Endothelial cell of umbilical vein (primary cell): ENCODE measurements at regions not wholly inside any gene's neighbourhood (a gene's known extent, or its start where the extent isn't known, plus 50 kb on each side); places are given as distances from the start of the nearest gene placed in this dataset.

ENCODE experiments used
- BruUV-seq: library from RNA; stranded (reverse); fragments of 400-500 nt; replicated peaks from 2 replicates; lab custom pipeline; 2021; lab: Mats Ljungman, UMichigan
- CTCF ChIA-PET: fragments of 300-600, 350-600 bp; sonication (Branson Sonifier 250); formaldehyde crosslinking; loops from one replicate; lab custom pipeline; 2021; ENCODE audit warnings: antibody characterized with exemption, inconsistent platforms; lab: Charles Lee
- POLR2A ChIA-PET: fragments of 300-600, 350-600 bp; sonication (Branson Sonifier 250); formaldehyde crosslinking; loops from one replicate; lab custom pipeline; 2021; ENCODE audit warnings: antibody characterized with exemption, inconsistent platforms; lab: Charles Lee
- DNase-seq: peaks from one replicate; pipeline ENCODE4 v3.0.0-alpha.2; 2011; ENCODE audit warnings: low read depth, low spot score
- FAIRE-seq: peaks from 2 replicates; lab custom pipeline; 2011; peaks lifted over from hg19 to GRCh38; lab: Jason Lieb, UNC
- H2AFZ ChIP-seq: 2 replicates; pipeline ENCODE4 v1.6.0; 2012; ENCODE audit warnings: low read depth, low read length, control low read depth, inconsistent platforms
- H3K27ac ChIP-seq: 2 replicates; pipeline ENCODE4 v1.5.1; 2011; ENCODE audit warnings: low read depth, mild to moderate bottlenecking, control low read depth, low read length, moderate library complexity; ENCODE audit not compliant: insufficient read depth
- H3K27me3 ChIP-seq, 2 experiments: 2 replicates each; pipeline versions ENCODE4 v1.6.0 to v1.6.1; 2011; ENCODE audit warnings: low read length in 2 of 2, mixed read lengths in 1 of 2; ENCODE audit not compliant: control insufficient read depth in 2 of 2, insufficient read depth in 2 of 2
- H3K36me3 ChIP-seq, 2 experiments: 2 replicates in 1 of 2; 3 replicates in 1 of 2; pipeline ENCODE4 v1.5.1; 2011; ENCODE audit warnings: low read length in 2 of 2, mild to moderate bottlenecking in 1 of 2, moderate library complexity in 1 of 2; ENCODE audit not compliant: control insufficient read depth in 2 of 2, insufficient read depth in 2 of 2; ENCODE audit errors: extremely low read depth in 1 of 2
- H3K4me1 ChIP-seq: 3 replicates; pipeline ENCODE4 v1.5.1; 2011; ENCODE audit warnings: mild to moderate bottlenecking, low read length; ENCODE audit not compliant: control insufficient read depth, insufficient read depth; ENCODE audit errors: extremely low read depth
- H3K4me2 ChIP-seq: 2 replicates; pipeline ENCODE4 v1.6.1; 2011; ENCODE audit warnings: low read length, control low read depth, mixed read lengths; ENCODE audit not compliant: insufficient read depth
- H3K4me3 ChIP-seq, 3 experiments: fragments of 200-600 bp in 1 of 3; sonication (generic), shearing (Covaris generic) in 1 of 3; replicated peaks in 1 of 3; 2 replicates each; pipeline ENCODE4 v1.5.1; 2011 to 2016; ENCODE audit warnings: control low read depth in 3 of 3, low read length in 3 of 3, mild to moderate bottlenecking in 2 of 3, inconsistent platforms in 1 of 3, low read depth in 1 of 3, moderate library complexity in 1 of 3; ENCODE audit not compliant: insufficient read depth in 1 of 3
- H3K79me2 ChIP-seq: 2 replicates; pipeline ENCODE4 v1.6.0; 2012; ENCODE audit warnings: low read length, inconsistent platforms; ENCODE audit not compliant: control insufficient read depth, insufficient read depth
- H3K9ac ChIP-seq: replicated peaks from 2 replicates; pipeline ENCODE3; 2011; ENCODE audit warnings: low read length, control low read depth; ENCODE audit not compliant: insufficient read depth; ENCODE audit errors: extremely low read depth
- H3K9me1 ChIP-seq: replicated peaks from 3 replicates; pipeline ENCODE4 v1.6.0; 2011; ENCODE audit warnings: mild to moderate bottlenecking, low read length; ENCODE audit not compliant: control insufficient read depth, insufficient read depth; ENCODE audit errors: extremely low read depth
- H3K9me3 ChIP-seq: replicated peaks from 2 replicates; pipeline ENCODE4 v1.5.1; 2012; ENCODE audit warnings: low read length, inconsistent platforms; ENCODE audit not compliant: control insufficient read depth, insufficient read depth
- H4K20me1 ChIP-seq: replicated peaks from 2 replicates; pipeline ENCODE3; 2011; ENCODE audit warnings: mild to moderate bottlenecking, low read length; ENCODE audit not compliant: control insufficient read depth, insufficient read depth; ENCODE audit errors: extremely low read depth
- CTCF ChIP-seq, 2 donors: IDR thresholded peaks; 1 replicate in 1 of 2; 2 replicates in 1 of 2; pipeline ENCODE4 v1.5.1; 2011; ENCODE audit warnings: low read length in 2 of 2, mild to moderate bottlenecking in 2 of 2, moderate library complexity in 2 of 2, control low read depth in 1 of 2, inconsistent platforms in 1 of 2, low read depth in 1 of 2; ENCODE audit not compliant: insufficient read depth in 1 of 2; ENCODE audit errors: extremely low read depth in 1 of 2
- EZH2 ChIP-seq: IDR thresholded peaks from 2 replicates; pipeline ENCODE4 v1.6.1; 2012; ENCODE audit warnings: borderline replicate concordance, low read depth, mild to moderate bottlenecking, moderate library complexity, low read length, inconsistent platforms; ENCODE audit not compliant: severe bottlenecking
- FOS ChIP-seq: IDR thresholded peaks from 2 replicates; pipeline ENCODE4 v1.6.1; 2011; ENCODE audit warnings: mild to moderate bottlenecking, low read length, moderate library complexity, borderline replicate concordance; ENCODE audit not compliant: insufficient read depth
- GATA2 ChIP-seq: IDR thresholded peaks from 2 replicates; pipeline ENCODE4 v1.7.0; 2011; ENCODE audit warnings: low read depth, mild to moderate bottlenecking, moderate library complexity, mixed read lengths, low read length; ENCODE audit not compliant: insufficient read length, insufficient read depth
- JUN ChIP-seq: IDR thresholded peaks from 2 replicates; pipeline ENCODE4 v1.6.1; 2011; ENCODE audit warnings: borderline replicate concordance, low read depth; ENCODE audit not compliant: insufficient read length, insufficient read depth
- MAX ChIP-seq: IDR thresholded peaks from 2 replicates; pipeline ENCODE4 v1.6.1; 2011; ENCODE audit not compliant: insufficient read depth, insufficient read length
- MYC ChIP-seq: IDR thresholded peaks from one replicate; pipeline ENCODE4 v1.6.1; 2011; ENCODE audit warnings: mild to moderate bottlenecking, low read depth, low read length
- POLR2A ChIP-seq: IDR thresholded peaks from 2 replicates; pipeline ENCODE4 v1.6.1; 2012; ENCODE audit warnings: low read depth, mild to moderate bottlenecking, control low read depth, low read length
- POLR2AphosphoS5 ChIP-seq: IDR thresholded peaks from 2 replicates; pipeline ENCODE4 v1.6.1; 2012; ENCODE audit warnings: low read depth, mild to moderate bottlenecking, control low read depth, low read length, moderate library complexity; ENCODE audit not compliant: insufficient read depth
- dilution Hi-C: fragments of 300-500 bp; cut with MboI; formaldehyde crosslinking; loops from one replicate; pipeline ENCODE4 v1.15.0; 2019; ENCODE audit warnings: low sequenced_read_pairs; ENCODE audit not compliant: extremely low pct_ligation_motif_present
- intact Hi-C: fragments of 100-400 bp; cut with micrococcal nuclease; formaldehyde crosslinking; loops from one replicate; pipeline ENCODE4 v1.10.0; 2022

GRCh38 chr5:68440651-68441050 is 225.1 kb downstream of the PIK3R1 start:
- TF ChIP-seq MAX (no peak), CTCF (IDR thresholded peaks at IDR 0.05; ENCODE audit: extremely low read depth in 1 of 2, insufficient read depth in 1 of 2, low read depth in 1 of 2, low read length in 2 of 2) (no peak), EZH2 (no peak), POLR2AphosphoS5 (no peak), MYC (no peak), GATA2 (no peak), FOS (no peak), JUN (no peak), POLR2A (no peak)
- intact Hi-C loops = no loop called here
- no peak overlapping the region for H3K4me3 ChIP-seq
- H3K4me2 ChIP-seq = no peak overlapping the region
- no peaks in the 10 kb centered on the region for H3K36me3 ChIP-seq
- no peak overlapping the region for H3K27ac ChIP-seq
- BruUV-seq = no TSS peak
- dilution Hi-C loops = no loop called here
- no peak for DNase-seq
- no peaks in the 10 kb centered on the region for H3K79me2 ChIP-seq
- POLR2A ChIA-PET = no interaction called here
- H3K4me1 ChIP-seq = peaks cover 12% of the 10 kb centered on the region
- no peak overlapping the region for H2AFZ ChIP-seq
- no peaks in the 10 kb centered on the region for H4K20me1 ChIP-seq
- H3K9me1 ChIP-seq = no peaks in the 10 kb centered on the region
- FAIRE-seq = no peak
- CTCF ChIA-PET = interaction anchor here (0.7 kb wide), 1 partner anchor 20 kb away, joined by 3 read pairs; no protein-coding TSS in a partner anchor
- H3K9me3 ChIP-seq = no peaks in the 10 kb centered on the region
- H3K9ac ChIP-seq = no peak overlapping the region
- H3K27me3 ChIP-seq = no peaks in the 10 kb centered on the region
